Activated CD4-positive, alpha-beta memory T cell treated with anti-CD3 and anti-CD28 coated beads for 36 hours (primary cell): ENCODE measurements at regions not wholly inside any gene's neighbourhood (a gene's known extent, or its start where the extent isn't known, plus 50 kb on each side); places are given as distances from the start of the nearest gene placed in this dataset.

Source experiments
- CTCF ChIA-PET: fragments of 350-600 bp; sonication (Branson Sonifier 250); formaldehyde crosslinking; loops from one replicate; lab custom pipeline; 2021; ENCODE audit warnings: antibody characterized with exemption, inconsistent platforms; lab: Charles Lee
- POLR2A ChIA-PET: fragments of 350-600 bp; sonication (Branson Sonifier 250); formaldehyde crosslinking; loops from one replicate; lab custom pipeline; 2021; ENCODE audit warnings: antibody characterized with exemption; lab: Charles Lee
- DNase-seq: peaks from one replicate; pipeline ENCODE4 v3.0.0-alpha.2; 2020
- H3K27ac Mint-ChIP-seq: one replicate; pipeline ENCODE4 v1.8.0; 2021; ENCODE audit warnings: mixed read lengths
- H3K27me3 Mint-ChIP-seq: one replicate; pipeline ENCODE4 v1.8.0; 2021; ENCODE audit warnings: mixed read lengths
- H3K36me3 Mint-ChIP-seq: one replicate; pipeline ENCODE4 v1.8.0; 2021; ENCODE audit warnings: mixed read lengths
- H3K4me1 Mint-ChIP-seq: one replicate; pipeline ENCODE4 v1.8.0; 2021; ENCODE audit warnings: low read depth, mixed read lengths
- H3K4me3 Mint-ChIP-seq: one replicate; pipeline ENCODE4 v1.8.0; 2021; ENCODE audit warnings: mild to moderate bottlenecking, mixed read lengths
- H3K9me3 Mint-ChIP-seq: one replicate; pipeline ENCODE4 v1.8.0; 2021; ENCODE audit warnings: mixed read lengths
- intact Hi-C: fragments of 100-400 bp; cut with micrococcal nuclease; formaldehyde crosslinking; loops from one replicate; pipeline ENCODE4 v1.15.1; 2023

- POLR2A ChIA-PET = no interaction called here
- H3K4me1 Mint-ChIP-seq = no peaks in the 10 kb centered on the region
- no peaks in the 10 kb centered on the region for H3K36me3 Mint-ChIP-seq
- no peaks in the 10 kb centered on the region for H3K27me3 Mint-ChIP-seq
- no peak overlapping the region for H3K27ac Mint-ChIP-seq
- peaks cover 8% of the 10 kb centered on the region for H3K9me3 Mint-ChIP-seq
- CTCF ChIA-PET = no interaction called here
- no peak overlapping the region for H3K4me3 Mint-ChIP-seq
- no peak for DNase-seq
- intact Hi-C loops = no loop called here
Observed at GRCh38 chr2:53527056-53527455, 240.5 kb upstream of the CHAC2 start.

GRCh38 chr2:53519918-53520841 is 247.4 kb upstream of the CHAC2 start:
- H3K36me3 Mint-ChIP-seq = no peaks in the 10 kb centered on the region
- intact Hi-C loops = no loop called here
- no peaks in the 10 kb centered on the region for H3K9me3 Mint-ChIP-seq
- DNase-seq = no peak
- ChIA-PET CTCF (no interaction called here), POLR2A (no interaction called here)
- no peak overlapping the region for H3K4me3 Mint-ChIP-seq
- no peak overlapping the region for H3K27ac Mint-ChIP-seq
- no peaks in the 10 kb centered on the region for H3K4me1 Mint-ChIP-seq
- H3K27me3 Mint-ChIP-seq = peaks cover 4% of the 10 kb centered on the region

- no peaks in the 10 kb centered on the region for H3K4me1 Mint-ChIP-seq
- intact Hi-C loops = no loop called here
- DNase-seq = no peak
- H3K27ac Mint-ChIP-seq = no peak overlapping the region
- H3K4me3 Mint-ChIP-seq = no peak overlapping the region
- peaks cover 4% of the 10 kb centered on the region for H3K27me3 Mint-ChIP-seq
- POLR2A ChIA-PET = no interaction called here
- H3K36me3 Mint-ChIP-seq = no peaks in the 10 kb centered on the region
- CTCF ChIA-PET = no interaction called here
- H3K9me3 Mint-ChIP-seq = no peaks in the 10 kb centered on the region
Observed at GRCh38 chr2:53517406-53517805, 250.2 kb upstream of the CHAC2 start.

- intact Hi-C loops = no loop called here
Observed at GRCh38 chr2:53516650-53517049, 251.0 kb upstream of the CHAC2 start.

GRCh38 chr2:53515435-53516332 is 251.9 kb upstream of the CHAC2 start:
- Mint-ChIP-seq H3K9me3 (no peaks in the 10 kb centered on the region), H3K27me3 (peaks cover 4% of the 10 kb centered on the region), H3K36me3 (no peaks in the 10 kb centered on the region), H3K4me1 (no peaks in the 10 kb centered on the region), H3K27ac (no peak overlapping the region), H3K4me3 (no peak overlapping the region)
- intact Hi-C loops = no loop called here
- DNase-seq = no peak
- ChIA-PET POLR2A (no interaction called here), CTCF (no interaction called here)

More at GRCh38 chr2:53516650-53517049, 251.0 kb upstream of the CHAC2 start:
- H3K27me3 Mint-ChIP-seq = peaks cover 4% of the 10 kb centered on the region
- no peaks in the 10 kb centered on the region for H3K4me1 Mint-ChIP-seq
- H3K4me3 Mint-ChIP-seq = no peak overlapping the region
- H3K27ac Mint-ChIP-seq = no peak overlapping the region
- H3K9me3 Mint-ChIP-seq = no peaks in the 10 kb centered on the region
- CTCF ChIA-PET = no interaction called here
- POLR2A ChIA-PET = no interaction called here
- H3K36me3 Mint-ChIP-seq = no peaks in the 10 kb centered on the region
- DNase-seq = no peak

- no peaks in the 10 kb centered on the region for H3K4me1 Mint-ChIP-seq
- H3K4me3 Mint-ChIP-seq = no peak overlapping the region
- H3K27ac Mint-ChIP-seq = no peak overlapping the region
- POLR2A ChIA-PET = no interaction called here
- peaks cover 4% of the 10 kb centered on the region for H3K27me3 Mint-ChIP-seq
- intact Hi-C loops = no loop called here
- H3K36me3 Mint-ChIP-seq = no peaks in the 10 kb centered on the region
- CTCF ChIA-PET = no interaction called here
- no peak for DNase-seq
- no peaks in the 10 kb centered on the region for H3K9me3 Mint-ChIP-seq
Observed at GRCh38 chr2:53513167-53513666, 254.4 kb upstream of the CHAC2 start.

GRCh38 chr2:53512071-53512826 is 255.4 kb upstream of the CHAC2 start:
- Mint-ChIP-seq H3K27ac (no peak overlapping the region), H3K36me3 (no peaks in the 10 kb centered on the region), H3K9me3 (no peaks in the 10 kb centered on the region), H3K27me3 (peaks cover 2% of the 10 kb centered on the region), H3K4me3 (no peak overlapping the region), H3K4me1 (no peaks in the 10 kb centered on the region)
- POLR2A ChIA-PET = no interaction called here
- DNase-seq = no peak
- CTCF ChIA-PET = no interaction called here
- intact Hi-C loops = no loop called here

- Mint-ChIP-seq H3K4me1 (no peaks in the 10 kb centered on the region), H3K4me3 (no peak overlapping the region), H3K27ac (no peak overlapping the region), H3K9me3 (no peaks in the 10 kb centered on the region), H3K36me3 (no peaks in the 10 kb centered on the region), H3K27me3 (peaks cover 2% of the 10 kb centered on the region)
- intact Hi-C loops = no loop called here
- DNase-seq = no peak
- POLR2A ChIA-PET = no interaction called here
- CTCF ChIA-PET = no interaction called here
Observed at GRCh38 chr2:53511549-53511948, 256.1 kb upstream of the CHAC2 start.

- Mint-ChIP-seq H3K36me3 (no peaks in the 10 kb centered on the region), H3K27ac (no peak overlapping the region), H3K4me1 (no peaks in the 10 kb centered on the region), H3K27me3 (peaks cover 2% of the 10 kb centered on the region), H3K4me3 (no peak overlapping the region), H3K9me3 (no peaks in the 10 kb centered on the region)
- no peak for DNase-seq
- ChIA-PET POLR2A (no interaction called here), CTCF (no interaction called here)
- intact Hi-C loops = no loop called here
Observed at GRCh38 chr2:53510401-53510800, 257.2 kb upstream of the CHAC2 start.

GRCh38 chr2:53509831-53510388 is 257.7 kb upstream of the CHAC2 start:
- intact Hi-C loops = no loop called here
- DNase-seq = no peak
- no peaks in the 10 kb centered on the region for H3K9me3 Mint-ChIP-seq
- no peaks in the 10 kb centered on the region for H3K36me3 Mint-ChIP-seq
- H3K4me3 Mint-ChIP-seq = no peak overlapping the region
- no peak overlapping the region for H3K27ac Mint-ChIP-seq
- no peaks in the 10 kb centered on the region for H3K4me1 Mint-ChIP-seq
- H3K27me3 Mint-ChIP-seq = peaks cover 2% of the 10 kb centered on the region
- ChIA-PET CTCF (no interaction called here), POLR2A (no interaction called here)

GRCh38 chr2:53508667-53509066 is 258.9 kb upstream of the CHAC2 start:
- intact Hi-C loops = no loop called here
- CTCF ChIA-PET = no interaction called here
- no peak for DNase-seq
- H3K4me3 Mint-ChIP-seq = no peak overlapping the region
- no peaks in the 10 kb centered on the region for H3K36me3 Mint-ChIP-seq
- POLR2A ChIA-PET = no interaction called here
- H3K9me3 Mint-ChIP-seq = no peaks in the 10 kb centered on the region
- no peak overlapping the region for H3K27ac Mint-ChIP-seq
- H3K27me3 Mint-ChIP-seq = peaks cover 2% of the 10 kb centered on the region
- no peaks in the 10 kb centered on the region for H3K4me1 Mint-ChIP-seq
